K562 (cell line): ENCODE measurements at regions not wholly inside any gene's neighbourhood (a gene's known extent, or its start where the extent isn't known, plus 50 kb on each side); places are given as distances from the start of the nearest gene placed in this dataset.

Experiments used
- ATAC-seq: fragments of 200-7000 bp; cut with Tn5 transposase; 3 replicates; pipeline ENCODE4 v1.9.1; 2020; ENCODE audit warnings: moderate library complexity
- BruUV-seq: library from RNA; stranded (reverse); fragments of 400-500 nt; replicated peaks from 2 replicates; lab custom pipeline; 2021; lab: Mats Ljungman, UMichigan
- CTCF ChIA-PET: fragments of 300-600 bp; formaldehyde crosslinking; extraction: SDS; loops from one replicate; lab custom pipeline; 2021; ENCODE audit warnings: low intra/inter-chr PET ratio; lab: Yijun Ruan, JAX
- POLR2A ChIA-PET: fragments of 300-600, 350-650 bp; sonication (Branson Sonifier 250); formaldehyde crosslinking; extraction: SDS; loops from one replicate; lab custom pipeline; 2021; ENCODE audit warnings: antibody characterized with exemption, inconsistent platforms; lab: Yijun Ruan, JAX
- DNase-seq, 4 experiments: peaks; one replicate each; pipeline versions ENCODE4 v3.0.0 to v3.0.0-alpha.2; 2011 to 2018; ENCODE audit warnings: low spot score in 3 of 4, mixed read lengths in 3 of 4; ENCODE audit errors: extremely low read depth in 1 of 4
- FAIRE-seq: peaks from 2 replicates; lab custom pipeline; 2011; peaks lifted over from hg19 to GRCh38; lab: Jason Lieb, UNC
- H2AFZ ChIP-seq: 2 replicates; pipeline ENCODE4 v1.6.0; 2011; ENCODE audit warnings: low read depth, low read length, control low read depth, inconsistent platforms
- H3K27ac ChIP-seq: fragments of 200-600 bp; 3 replicates; pipeline ENCODE4 v1.8.0; 2011; ENCODE audit warnings: low read depth, mild to moderate bottlenecking, control low read depth, inconsistent platforms, low read length, moderate library complexity, mixed read lengths; ENCODE audit errors: extremely low read depth
- H3K27me3 ChIP-seq, 2 experiments: fragments of 300-600 bp in 1 of 2; 2 replicates in 1 of 2; 3 replicates in 1 of 2; pipeline versions ENCODE4 v1.6.0 to v1.8.0; 2011; ENCODE audit warnings: inconsistent platforms in 2 of 2, low read length in 2 of 2, mild to moderate bottlenecking in 1 of 2, mixed read lengths in 1 of 2, moderate library complexity in 1 of 2; ENCODE audit not compliant: control insufficient read depth in 2 of 2, insufficient read depth in 2 of 2
- H3K36me3 ChIP-seq: fragments of 300-600 bp; 3 replicates; pipeline ENCODE4 v1.8.0; 2011; ENCODE audit warnings: mild to moderate bottlenecking, low read length, inconsistent platforms; ENCODE audit not compliant: control insufficient read depth, insufficient read depth
- H3K4me1 ChIP-seq, 2 experiments: fragments of 200-600 bp in 1 of 2; replicated peaks in 1 of 2; 2 replicates in 1 of 2; 3 replicates in 1 of 2; pipeline versions ENCODE4 v1.5.1 to v1.8.0; 2011; ENCODE audit warnings: inconsistent platforms in 2 of 2, low read length in 2 of 2, mild to moderate bottlenecking in 1 of 2, mixed read lengths in 1 of 2, moderate library complexity in 1 of 2; ENCODE audit not compliant: control insufficient read depth in 2 of 2, insufficient read depth in 2 of 2
- H3K4me2 ChIP-seq: 2 replicates; pipeline ENCODE4 v1.6.1; 2011; ENCODE audit warnings: low read length, control low read depth, inconsistent platforms, mixed read lengths; ENCODE audit not compliant: insufficient read depth
- H3K4me3 ChIP-seq: fragments of 200-600 bp; sonication (generic), shearing (Covaris generic); 2 replicates; pipeline ENCODE4 v1.5.1; 2016; ENCODE audit warnings: control low read depth, inconsistent platforms
- H3K79me2 ChIP-seq: fragments of 200-600 bp; 3 replicates; pipeline ENCODE4 v1.8.0; 2011; ENCODE audit warnings: low read length, inconsistent platforms; ENCODE audit not compliant: control insufficient read depth, insufficient read depth
- H3K9ac ChIP-seq, 2 experiments: 2 replicates each; pipeline versions ENCODE4 v1.6.0 to v1.6.1; 2011; ENCODE audit warnings: low read depth in 2 of 2, low read length in 2 of 2, control low read depth in 1 of 2, inconsistent platforms in 1 of 2, mild to moderate bottlenecking in 1 of 2, mixed read lengths in 1 of 2; ENCODE audit not compliant: insufficient read depth in 1 of 2
- H3K9me1 ChIP-seq: one replicate; pipeline ENCODE4 v1.6.0; 2011; ENCODE audit warnings: inconsistent platforms, mild to moderate bottlenecking, low read length, moderate library complexity; ENCODE audit not compliant: control insufficient read depth, insufficient read depth
- H3K9me3 ChIP-seq: replicated peaks from 2 replicates; pipeline ENCODE4 v1.5.1; 2011; ENCODE audit warnings: low read depth, low read length, inconsistent platforms; ENCODE audit not compliant: control insufficient read depth, insufficient read depth
- H4K20me1 ChIP-seq: replicated peaks from 2 replicates; pipeline ENCODE4 v1.6.1; 2011; ENCODE audit warnings: low read length, inconsistent platforms, mixed read lengths; ENCODE audit not compliant: control insufficient read depth, insufficient read depth
- FOXA3 ChIP-seq, 2 experiments: fragments of 450-650 bp in 1 of 2; sonication (generic) in 1 of 2; formaldehyde crosslinking; IDR thresholded peaks in 1 of 2; conservative IDR thresholded peaks in 1 of 2; 2 replicates each; pipeline versions ENCODE4 v1.4.0 to v1.8.0; 2020 to 2022; ENCODE audit warnings: mild to moderate bottlenecking in 2 of 2, missing genetic modification reagents in 1 of 2
- GABPB1 ChIP-seq: sonication (generic); formaldehyde crosslinking; IDR thresholded peaks from 2 replicates; pipeline ENCODE4 v1.8.0; 2022; ENCODE audit warnings: mild to moderate bottlenecking, missing genetic modification reagents
- GATAD2B ChIP-seq: fragments of 450-650 bp; IDR thresholded peaks from 2 replicates; pipeline ENCODE4 v1.6.1; 2017; ENCODE audit warnings: mild to moderate bottlenecking, borderline replicate concordance
- HNRNPUL1 ChIP-seq: fragments of 200-400 bp; formaldehyde crosslinking; IDR thresholded peaks from 2 replicates; pipeline ENCODE4 v1.6.1; 2017; ENCODE audit warnings: low read length
- MAFF ChIP-seq: IDR thresholded peaks from 2 replicates; pipeline ENCODE4 v1.6.1; 2012; ENCODE audit warnings: low read length, improper control_type of control experiment
- PRDM10 ChIP-seq: fragments of 450-650 bp; IDR thresholded peaks from 2 replicates; pipeline ENCODE4 v1.6.1; 2018; ENCODE audit not compliant: partially characterized antibody
- RAD21 ChIP-seq, 2 experiments: fragments of 250-450 bp in 1 of 2; fragments of 450-650 bp in 1 of 2; sonication (Bioruptor Pico) in 1 of 2; formaldehyde crosslinking in 1 of 2; IDR thresholded peaks in 1 of 2; conservative IDR thresholded peaks in 1 of 2; 2 replicates each; pipeline versions ENCODE4 v1.4.0 to v1.8.0; 2020 to 2022; ENCODE audit warnings: mild to moderate bottlenecking in 2 of 2, moderate library complexity in 1 of 2
- SMAD4 ChIP-seq: fragments of 250-450 bp; sonication (Bioruptor Pico); conservative IDR thresholded peaks from 2 replicates; pipeline ENCODE4 v1.8.0; 2021; ENCODE audit warnings: inconsistent platforms, mild to moderate bottlenecking, moderate library complexity
- TAL1 ChIP-seq: fragments of 450-650 bp; IDR thresholded peaks from 2 replicates; pipeline ENCODE4 v1.6.1; 2016; ENCODE audit warnings: mild to moderate bottlenecking
- TCFL5 ChIP-seq: fragments of 250-450 bp; sonication (Bioruptor Pico); conservative IDR thresholded peaks from 2 replicates; pipeline ENCODE4 v1.6.1; 2021; ENCODE audit warnings: mild to moderate bottlenecking, moderate library complexity, matching md5 sums
- TEAD2 ChIP-seq: fragments of 450-650 bp; IDR thresholded peaks from 2 replicates; pipeline ENCODE4 v1.6.1; 2016; ENCODE audit warnings: missing genetic modification characterization, control low read depth, missing compliant biosample characterization
- ZNF282 ChIP-seq: sonication (generic); formaldehyde crosslinking; IDR thresholded peaks from 2 replicates; pipeline ENCODE4 v1.8.1; 2023; ENCODE audit warnings: missing genetic modification reagents
- ZNF609 ChIP-seq: sonication (generic); formaldehyde crosslinking; IDR thresholded peaks from 2 replicates; pipeline ENCODE4 v1.8.1; 2023; ENCODE audit warnings: missing genetic modification reagents, mild to moderate bottlenecking, borderline replicate concordance
- ZNF695 ChIP-seq: fragments of 450-650 bp; formaldehyde crosslinking; IDR thresholded peaks from 2 replicates; pipeline ENCODE4 v1.4.0; 2020; ENCODE audit warnings: mild to moderate bottlenecking, moderate library complexity
- WGBS: fragments of 100-300 bp; shearing (Covaris generic); methylation state at CpG from one replicate; pipeline ENCODE4 v1.1.6; 2016; ENCODE audit warnings: low coverage, mixed read lengths; ENCODE audit not compliant: insufficient coverage; ENCODE audit errors: missing lambda C conversion rate; 5-methylcytosine and 5-hydroxymethylcytosine counted together
- in situ Hi-C: fragments of 300-500 bp; cut with MboI; formaldehyde crosslinking; loops from 4 replicates; pipeline ENCODE4 v1.15.0; 2018; ENCODE audit warnings: inconsistent platforms, mixed read lengths
- intact Hi-C: fragments of 100-400 bp; cut with micrococcal nuclease; formaldehyde crosslinking; loops from 2 replicates; pipeline ENCODE4 v1.14.2; 2022

GRCh38 chr10:130432271-130432670 is 296.1 kb downstream of the GLRX3 start:
- Histone ChIP-seq H3K4me1 (no peaks in the 10 kb centered on the region), H3K79me2 (no peaks in the 10 kb centered on the region), H4K20me1 (no peaks in the 10 kb centered on the region), H3K9me1 (no peaks in the 10 kb centered on the region), H3K4me2 (no peak overlapping the region), H3K4me3 (no peak overlapping the region), H3K36me3 (no peaks in the 10 kb centered on the region), H2AFZ (no peak overlapping the region), H3K9ac (no peak overlapping the region), H3K27me3 (no peaks in the 10 kb centered on the region; a peak in 1 of 5 replicates), H3K27ac (no peak overlapping the region), H3K9me3 (no peaks in the 10 kb centered on the region)
- no TSS peak for BruUV-seq
- no peak for FAIRE-seq
- in situ Hi-C loops = no loop called here
- no peak for ATAC-seq
- no peak for DNase-seq
- CTCF ChIA-PET = no interaction called here
- POLR2A ChIA-PET = no interaction called here
- intact Hi-C loops = no loop called here
- 0% methylated on average over 6 of the region's 7 CpGs for WGBS
- TF ChIP-seq RAD21 (CRISPR knock-in tag; conservative IDR thresholded peaks at IDR 0.05 in 1 of 2, IDR thresholded peaks at IDR 0.05 in 1 of 2) (no peak), ZNF695 (CRISPR knock-in tag) (no peak), HNRNPUL1 (no peak), TCFL5 (CRISPR knock-in tag) (no peak), TEAD2 (tag) (no peak), MAFF (no peak), FOXA3 (CRISPR knock-in tag; conservative IDR thresholded peaks at IDR 0.05 in 1 of 2, IDR thresholded peaks at IDR 0.05 in 1 of 2) (no peak), PRDM10 (no peak), ZNF282 (CRISPR knock-in tag) (no peak), GATAD2B (no peak), GABPB1 (CRISPR knock-in tag) (no peak), ZNF609 (CRISPR knock-in tag) (no peak), SMAD4 (no peak), TAL1 (no peak)
